ENCODE measurements at regions not wholly inside any gene's neighbourhood (a gene's known extent, or its start where the extent isn't known, plus 50 kb on each side); places are given as distances from the start of the nearest gene placed in this dataset.

DNA sequence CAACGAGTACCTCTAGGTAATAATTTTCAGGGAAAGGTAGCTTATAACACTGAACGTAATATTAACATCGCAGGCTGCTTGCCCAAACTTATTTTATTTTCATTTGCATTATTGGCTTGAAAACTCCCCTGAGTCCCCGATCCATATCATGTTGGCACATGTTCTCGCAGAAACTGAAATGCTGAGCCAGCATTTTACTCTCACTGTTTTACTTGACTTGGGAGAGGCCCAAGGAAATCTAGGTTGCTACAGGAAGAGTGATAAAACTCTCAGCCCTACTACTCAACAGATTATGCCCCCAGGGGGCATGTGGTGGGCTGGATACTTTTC, 183.5 kb upstream of the HABP2 start:
- TF ChIP-seq, protein P1, sequence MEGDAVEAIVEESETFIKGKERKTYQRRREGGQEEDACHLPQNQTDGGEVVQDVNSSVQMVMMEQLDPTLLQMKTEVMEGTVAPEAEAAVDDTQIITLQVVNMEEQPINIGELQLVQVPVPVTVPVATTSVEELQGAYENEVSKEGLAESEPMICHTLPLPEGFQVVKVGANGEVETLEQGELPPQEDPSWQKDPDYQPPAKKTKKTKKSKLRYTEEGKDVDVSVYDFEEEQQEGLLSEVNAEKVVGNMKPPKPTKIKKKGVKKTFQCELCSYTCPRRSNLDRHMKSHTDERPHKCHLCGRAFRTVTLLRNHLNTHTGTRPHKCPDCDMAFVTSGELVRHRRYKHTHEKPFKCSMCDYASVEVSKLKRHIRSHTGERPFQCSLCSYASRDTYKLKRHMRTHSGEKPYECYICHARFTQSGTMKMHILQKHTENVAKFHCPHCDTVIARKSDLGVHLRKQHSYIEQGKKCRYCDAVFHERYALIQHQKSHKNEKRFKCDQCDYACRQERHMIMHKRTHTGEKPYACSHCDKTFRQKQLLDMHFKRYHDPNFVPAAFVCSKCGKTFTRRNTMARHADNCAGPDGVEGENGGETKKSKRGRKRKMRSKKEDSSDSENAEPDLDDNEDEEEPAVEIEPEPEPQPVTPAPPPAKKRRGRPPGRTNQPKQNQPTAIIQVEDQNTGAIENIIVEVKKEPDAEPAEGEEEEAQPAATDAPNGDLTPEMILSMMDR (IDR thresholded peaks at IDR 0.05 in 2 of 3, conservative IDR thresholded peaks at IDR 0.05 in 1 of 3; ENCODE audit: borderline replicate concordance in 1 of 3, insufficient read depth in 1 of 3, low read depth in 2 of 3, low read length in 2 of 3): no peak
- TF ChIP-seq RAD21 (IDR thresholded peaks at IDR 0.05; ENCODE audit: low read depth) (no peak), EGR1 (IDR thresholded peaks at IDR 0.05; ENCODE audit: low read depth) (no peak), POLR2A (IDR thresholded peaks at IDR 0.05; ENCODE audit: borderline replicate concordance, extremely low read depth, insufficient read depth, insufficient read length) (no peak), POLR2AphosphoS5 (IDR thresholded peaks at IDR 0.05; ENCODE audit: low read depth, low read length) (no peak), JUND (IDR thresholded peaks at IDR 0.05) (no peak), ZNF274 (IDR thresholded peaks at IDR 0.05; ENCODE audit: low read depth, low read length) (no peak), YY1 (IDR thresholded peaks at IDR 0.05; ENCODE audit: extremely low read depth, insufficient replicate concordance, low read depth, low read length) (no peak)
- TF ChIP-seq, protein P2, sequence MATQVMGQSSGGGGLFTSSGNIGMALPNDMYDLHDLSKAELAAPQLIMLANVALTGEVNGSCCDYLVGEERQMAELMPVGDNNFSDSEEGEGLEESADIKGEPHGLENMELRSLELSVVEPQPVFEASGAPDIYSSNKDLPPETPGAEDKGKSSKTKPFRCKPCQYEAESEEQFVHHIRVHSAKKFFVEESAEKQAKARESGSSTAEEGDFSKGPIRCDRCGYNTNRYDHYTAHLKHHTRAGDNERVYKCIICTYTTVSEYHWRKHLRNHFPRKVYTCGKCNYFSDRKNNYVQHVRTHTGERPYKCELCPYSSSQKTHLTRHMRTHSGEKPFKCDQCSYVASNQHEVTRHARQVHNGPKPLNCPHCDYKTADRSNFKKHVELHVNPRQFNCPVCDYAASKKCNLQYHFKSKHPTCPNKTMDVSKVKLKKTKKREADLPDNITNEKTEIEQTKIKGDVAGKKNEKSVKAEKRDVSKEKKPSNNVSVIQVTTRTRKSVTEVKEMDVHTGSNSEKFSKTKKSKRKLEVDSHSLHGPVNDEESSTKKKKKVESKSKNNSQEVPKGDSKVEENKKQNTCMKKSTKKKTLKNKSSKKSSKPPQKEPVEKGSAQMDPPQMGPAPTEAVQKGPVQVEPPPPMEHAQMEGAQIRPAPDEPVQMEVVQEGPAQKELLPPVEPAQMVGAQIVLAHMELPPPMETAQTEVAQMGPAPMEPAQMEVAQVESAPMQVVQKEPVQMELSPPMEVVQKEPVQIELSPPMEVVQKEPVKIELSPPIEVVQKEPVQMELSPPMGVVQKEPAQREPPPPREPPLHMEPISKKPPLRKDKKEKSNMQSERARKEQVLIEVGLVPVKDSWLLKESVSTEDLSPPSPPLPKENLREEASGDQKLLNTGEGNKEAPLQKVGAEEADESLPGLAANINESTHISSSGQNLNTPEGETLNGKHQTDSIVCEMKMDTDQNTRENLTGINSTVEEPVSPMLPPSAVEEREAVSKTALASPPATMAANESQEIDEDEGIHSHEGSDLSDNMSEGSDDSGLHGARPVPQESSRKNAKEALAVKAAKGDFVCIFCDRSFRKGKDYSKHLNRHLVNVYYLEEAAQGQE (IDR thresholded peaks at IDR 0.05; ENCODE audit: low read depth): no peak
